H1 (cell line): ENCODE measurements at regions not wholly inside any gene's neighbourhood (a gene's known extent, or its start where the extent isn't known, plus 50 kb on each side); places are given as distances from the start of the nearest gene placed in this dataset.

Source experiments
- CTCF ChIA-PET: fragments of 300-600 bp; sonication (Branson Sonifier 250); formaldehyde crosslinking; loops from one replicate; lab custom pipeline; 2021; ENCODE audit not compliant: partially characterized antibody; lab: Charles Lee
- POLR2A ChIA-PET: fragments of 300-600 bp; sonication (Branson Sonifier 250); formaldehyde crosslinking; loops from one replicate; lab custom pipeline; 2021; ENCODE audit warnings: inconsistent platforms; ENCODE audit not compliant: partially characterized antibody; lab: Charles Lee
- DNase-seq, 2 experiments: peaks; one replicate each; pipeline versions ENCODE4 v3.0.0 to v3.0.0-alpha.2; 2010 to 2022; ENCODE audit warnings: low spot score in 2 of 2, low read depth in 1 of 2, mixed read lengths in 1 of 2
- FAIRE-seq: peaks from 2 replicates; lab custom pipeline; 2011; peaks lifted over from hg19 to GRCh38; lab: Jason Lieb, UNC
- H2AFZ ChIP-seq: 2 replicates; pipeline ENCODE4 v1.8.1; 2012; ENCODE audit warnings: low read length, inconsistent platforms
- H2AK5ac ChIP-seq: 2 replicates; pipeline ENCODE4 v1.6.1; 2013; ENCODE audit warnings: low read depth, low read length
- H2BK120ac ChIP-seq: replicated peaks from 2 replicates; pipeline ENCODE3; 2013; ENCODE audit warnings: low read depth, low read length, inconsistent platforms
- H2BK12ac ChIP-seq: 2 replicates; pipeline ENCODE4 v1.6.1; 2013; ENCODE audit warnings: low read depth, low read length
- H2BK15ac ChIP-seq: 2 replicates; pipeline ENCODE4 v1.6.1; 2013; ENCODE audit warnings: low read length
- H2BK20ac ChIP-seq: 2 replicates; pipeline ENCODE4 v1.6.1; 2013; ENCODE audit warnings: low read length
- H2BK5ac ChIP-seq: 2 replicates; pipeline ENCODE4 v1.6.1; 2013; ENCODE audit warnings: low read depth, low read length
- H3K14ac ChIP-seq: 2 replicates; pipeline ENCODE4 v1.6.1; 2013; ENCODE audit warnings: inconsistent platforms; ENCODE audit not compliant: insufficient read length
- H3K18ac ChIP-seq: 2 replicates; pipeline ENCODE4 v1.6.1; 2013; ENCODE audit warnings: low read length; ENCODE audit errors: extremely low read depth
- H3K23ac ChIP-seq: 2 replicates; pipeline ENCODE4 v1.6.1; 2013; ENCODE audit warnings: inconsistent platforms; ENCODE audit not compliant: insufficient read length
- H3K23me2 ChIP-seq: 2 replicates; pipeline ENCODE4 v1.6.1; 2013; ENCODE audit warnings: low read depth, low read length
- H3K27ac ChIP-seq: 2 replicates; pipeline ENCODE4 v1.6.1; 2011; ENCODE audit warnings: low read depth, low read length, inconsistent platforms
- H3K27me3 ChIP-seq, 4 experiments: replicated peaks in 1 of 4; 1 replicate in 1 of 4; 2 replicates in 3 of 4; pipeline versions ENCODE4 v1.6.1 to v1.8.1; 2011 to 2013; ENCODE audit warnings: low read length in 3 of 4, mild to moderate bottlenecking in 3 of 4, inconsistent platforms in 2 of 4, mixed read lengths in 2 of 4, moderate library complexity in 1 of 4; ENCODE audit not compliant: control insufficient read depth in 3 of 4, insufficient read depth in 3 of 4; ENCODE audit errors: extremely low read depth in 1 of 4
- H3K36me3 ChIP-seq, 4 experiments: 2 replicates each; pipeline versions ENCODE4 v1.6.1 to v1.8.1; 2011 to 2013; ENCODE audit warnings: mild to moderate bottlenecking in 4 of 4, low read length in 3 of 4, moderate library complexity in 2 of 4, control low read depth in 1 of 4, inconsistent platforms in 1 of 4; ENCODE audit not compliant: insufficient read depth in 4 of 4, control insufficient read depth in 2 of 4
- H3K4ac ChIP-seq: replicated peaks from 2 replicates; pipeline ENCODE3; 2013; ENCODE audit warnings: low read length, low read depth, mixed read lengths, inconsistent platforms; ENCODE audit not compliant: insufficient read length
- H3K4me1 ChIP-seq, 4 experiments: replicated peaks in 1 of 4; 1 replicate in 1 of 4; 2 replicates in 3 of 4; pipeline versions ENCODE4 v1.6.1 to v1.8.1; 2011 to 2013; ENCODE audit warnings: low read length in 3 of 4, inconsistent platforms in 2 of 4, mixed read lengths in 1 of 4; ENCODE audit not compliant: insufficient read depth in 4 of 4, control insufficient read depth in 3 of 4
- H3K4me2 ChIP-seq, 2 experiments: 2 replicates each; pipeline versions ENCODE4 v1.6.1 to v1.8.1; 2011 to 2013; ENCODE audit warnings: low read depth in 2 of 2, low read length in 2 of 2, control low read depth in 1 of 2, inconsistent platforms in 1 of 2, mild to moderate bottlenecking in 1 of 2; ENCODE audit not compliant: insufficient read depth in 1 of 2
- H3K4me3 ChIP-seq, 4 experiments: fragments of 200-600, 300-600 bp in 1 of 4; sonication (generic), shearing (Covaris generic), sonication (Bioruptor Twin) in 1 of 4; 2 replicates each; pipeline versions ENCODE4 v1.5.1 to v1.8.1; 2011 to 2016; ENCODE audit warnings: low read length in 4 of 4, low read depth in 3 of 4, control low read depth in 2 of 4, inconsistent platforms in 2 of 4, mild to moderate bottlenecking in 2 of 4, mixed read lengths in 1 of 4, moderate library complexity in 1 of 4; ENCODE audit not compliant: insufficient read depth in 2 of 4; ENCODE audit errors: extremely low read depth in 1 of 4
- H3K56ac ChIP-seq: replicated peaks from 2 replicates; pipeline ENCODE3; 2013; ENCODE audit warnings: low read depth, mild to moderate bottlenecking, mixed read lengths, low read length, inconsistent platforms; ENCODE audit not compliant: insufficient read length
- H3K79me1 ChIP-seq: 2 replicates; pipeline ENCODE4 v1.6.1; 2013; ENCODE audit warnings: low read depth, low read length, control low read depth
- H3K79me2 ChIP-seq, 2 experiments: 2 replicates each; pipeline versions ENCODE4 v1.6.1 to v1.8.1; 2012 to 2013; ENCODE audit warnings: low read length in 2 of 2, mild to moderate bottlenecking in 2 of 2, inconsistent platforms in 1 of 2; ENCODE audit not compliant: insufficient read depth in 2 of 2, control insufficient read depth in 1 of 2
- H3K9ac ChIP-seq, 4 experiments: replicated peaks in 1 of 4; 1 replicate in 1 of 4; 2 replicates in 3 of 4; pipeline versions ENCODE4 v1.6.1 to v1.8.1; 2011 to 2013; ENCODE audit warnings: low read depth in 3 of 4, low read length in 3 of 4, control low read depth in 2 of 4, mild to moderate bottlenecking in 2 of 4, moderate library complexity in 2 of 4, inconsistent platforms in 1 of 4; ENCODE audit errors: extremely low read depth in 1 of 4
- H3K9me3 ChIP-seq, 2 experiments: 2 replicates each; pipeline versions ENCODE4 v1.6.1 to v1.8.1; 2012 to 2013; ENCODE audit warnings: mild to moderate bottlenecking in 2 of 2, moderate library complexity in 2 of 2, control low read depth in 1 of 2, inconsistent platforms in 1 of 2, low read depth in 1 of 2, low read length in 1 of 2, mixed read lengths in 1 of 2; ENCODE audit not compliant: insufficient read depth in 2 of 2
- H4K20me1 ChIP-seq, 2 experiments: replicated peaks in 1 of 2; 2 replicates each; pipeline versions ENCODE3 to v1.8.1; 2011 to 2013; ENCODE audit warnings: inconsistent platforms in 2 of 2, low read length in 2 of 2, mild to moderate bottlenecking in 1 of 2; ENCODE audit not compliant: insufficient read depth in 2 of 2, control insufficient read depth in 1 of 2
- H4K5ac ChIP-seq: 2 replicates; pipeline ENCODE4 v1.6.1; 2013; ENCODE audit warnings: low read length, low read depth, mixed read lengths, inconsistent platforms; ENCODE audit not compliant: insufficient read length
- H4K8ac ChIP-seq: 2 replicates; pipeline ENCODE4 v1.8.0; 2013; ENCODE audit warnings: mild to moderate bottlenecking, moderate library complexity, low read length, inconsistent platforms; ENCODE audit not compliant: insufficient read depth; ENCODE audit errors: extremely low read depth
- H4K91ac ChIP-seq: replicated peaks from 2 replicates; pipeline ENCODE3; 2013; ENCODE audit warnings: low read length, mixed read lengths, inconsistent platforms; ENCODE audit not compliant: insufficient read length
- WGBS, 2 experiments: shearing (Covaris generic) in 1 of 2; methylation state at CpG; one replicate each; pipeline versions ENCODE4 v1.1.6 to v1.1.7; 2013 to 2015; ENCODE audit warnings: low lambda C conversion rate in 2 of 2, mixed read lengths in 2 of 2, inconsistent platforms in 1 of 2, low coverage in 1 of 2, missing lambda C conversion rate in 1 of 2; ENCODE audit not compliant: insufficient replicate concordance in 2 of 2, insufficient coverage in 1 of 2, insufficient read length in 1 of 2; ENCODE audit errors: extremely low coverage in 1 of 2, missing lambda C conversion rate in 1 of 2; 5-methylcytosine and 5-hydroxymethylcytosine counted together
- TF ChIP-seq, protein P1 (sequence below): IDR thresholded peaks from 2 replicates; pipeline ENCODE4 v1.6.1; 2011; ENCODE audit warnings: low read depth, mild to moderate bottlenecking, low read length; ENCODE audit not compliant: insufficient read depth

DNA sequence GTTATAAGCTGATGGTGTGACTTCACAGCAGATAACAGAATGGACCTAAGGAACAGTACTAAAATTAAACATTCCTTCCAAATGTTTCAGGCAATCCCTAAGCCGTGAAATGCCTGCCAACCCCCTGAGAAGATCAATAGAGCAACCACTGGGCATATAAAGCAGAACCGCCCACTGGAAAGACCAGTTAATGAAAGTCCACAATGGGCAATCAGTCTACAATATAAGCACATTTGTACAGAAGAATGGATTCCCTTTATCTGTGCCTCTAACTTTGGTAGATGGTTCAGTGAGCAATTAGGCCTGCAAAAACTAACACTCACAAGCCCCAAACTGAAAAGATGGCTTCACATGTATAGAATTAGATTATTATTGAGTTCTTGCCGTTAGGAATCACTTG, 286.6 kb downstream of the UBE3D start:
- H4K20me1 ChIP-seq, result no peaks in the 10 kb centered on the region
- H2BK120ac ChIP-seq, result no peak overlapping the region
- H2BK12ac ChIP-seq, result no peak overlapping the region
- no peak overlapping the region for H2BK15ac ChIP-seq
- POLR2A ChIA-PET, result no interaction called here
- H3K18ac ChIP-seq, result no peak overlapping the region
- H3K27ac ChIP-seq, result no peak overlapping the region
- no peak overlapping the region for H4K91ac ChIP-seq
- H3K27me3 ChIP-seq, result no peaks in the 10 kb centered on the region
- H3K4me1 ChIP-seq, result peaks cover 0 to 2% (median 0%) of the 10 kb centered on the region in 4 experiments; a peak in 1 of 7 replicates
- no peak overlapping the region for H3K56ac ChIP-seq
- no peaks in the 10 kb centered on the region for H3K79me1 ChIP-seq
- WGBS, 2 experiments, result 84% methylated on average over 3 of the region's 3 CpGs; no CpG with 5 or more reads in 1 of the 2 experiments
- no peak overlapping the region for H3K23ac ChIP-seq
- H3K9me3 ChIP-seq, result no peaks in the 10 kb centered on the region
- no peak overlapping the region for H2BK20ac ChIP-seq
- no peaks in the 10 kb centered on the region for H3K23me2 ChIP-seq
- H3K79me2 ChIP-seq, result no peaks in the 10 kb centered on the region
- no peak overlapping the region for H3K4me2 ChIP-seq
- H4K5ac ChIP-seq, result no peak overlapping the region
- H4K8ac ChIP-seq, result no peak overlapping the region
- CTCF ChIA-PET, result interaction anchor here (0.8 kb wide), 1 partner anchor 37 kb away, joined by 3 read pairs; no protein-coding TSS in a partner anchor
- no peak overlapping the region for H3K4ac ChIP-seq
- no peak overlapping the region for H2BK5ac ChIP-seq
- TF ChIP-seq, protein P1, sequence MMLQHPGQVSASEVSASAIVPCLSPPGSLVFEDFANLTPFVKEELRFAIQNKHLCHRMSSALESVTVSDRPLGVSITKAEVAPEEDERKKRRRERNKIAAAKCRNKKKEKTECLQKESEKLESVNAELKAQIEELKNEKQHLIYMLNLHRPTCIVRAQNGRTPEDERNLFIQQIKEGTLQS, result no peak
- no peak overlapping the region for H3K14ac ChIP-seq
- no peak for DNase-seq
- H3K9ac ChIP-seq, result no peak overlapping the region
- H3K36me3 ChIP-seq, result no peaks in the 10 kb centered on the region
- no peak overlapping the region for H2AK5ac ChIP-seq
- H3K4me3 ChIP-seq, result no peak overlapping the region
- no peak overlapping the region for H2AFZ ChIP-seq
- FAIRE-seq, result no peak
